ENCODE measurements at regions not wholly inside any gene's neighbourhood (a gene's known extent, or its start where the extent isn't known, plus 50 kb on each side); places are given as distances from the start of the nearest gene placed in this dataset.

DNA sequence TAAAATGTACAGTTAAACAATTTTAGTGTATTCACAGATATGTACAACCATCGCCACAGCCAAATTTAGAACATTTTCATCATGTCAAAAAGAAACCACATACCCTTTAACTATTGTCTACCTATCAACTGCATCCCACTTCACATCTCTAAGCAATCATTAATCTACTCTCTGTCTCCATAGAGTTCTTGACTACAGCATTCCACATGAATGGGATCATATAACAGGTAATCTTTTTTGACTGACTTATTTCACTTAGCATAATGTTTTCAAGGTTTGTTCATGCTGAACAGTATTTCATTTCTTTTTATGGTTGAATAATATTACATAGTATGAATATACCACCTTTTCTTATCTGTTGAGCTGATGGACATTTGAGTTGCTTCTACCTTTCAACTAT, 281.4 kb upstream of the EDA2R start:
- CTCF ChIA-PET = no interaction called here

DNA sequence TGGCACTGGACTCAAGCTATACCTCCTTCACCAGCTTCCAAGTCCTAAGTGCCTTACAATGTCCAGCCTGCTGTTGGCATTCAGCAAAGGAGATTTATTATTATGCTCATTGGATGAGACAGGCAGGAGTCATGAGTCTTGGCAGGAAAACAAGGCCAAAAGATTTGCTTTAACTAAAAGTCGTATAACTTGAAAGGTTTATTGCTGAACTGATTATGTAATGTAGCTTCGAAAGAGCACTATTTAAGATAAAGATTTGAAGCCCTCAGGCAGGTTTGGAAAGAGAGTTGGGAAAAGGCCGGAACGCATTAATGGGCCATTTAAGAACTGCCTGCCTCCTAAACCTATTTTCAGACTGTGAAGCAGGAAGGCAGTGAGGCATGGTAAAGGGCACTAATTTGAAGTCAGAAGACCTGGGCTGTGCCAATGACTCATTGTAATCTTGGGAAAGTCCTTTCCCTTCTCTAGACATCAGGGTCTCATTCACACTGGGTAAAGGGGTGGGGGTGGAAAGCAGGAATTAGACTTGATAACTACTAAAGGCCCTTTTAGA, 280.5 kb upstream of the EDA2R start:
- intact Hi-C loops (cut with micrococcal nuclease) = no loop called here
- CTCF ChIA-PET = interaction anchor here (0.6 kb wide), 1 partner anchor 777 kb away, joined by 3 read pairs; no protein-coding TSS in a partner anchor
- H3K36me3 Mint-ChIP-seq (ENCODE audit: insufficient read depth, unreplicated experiment) = no peaks in the 10 kb centered on the region
- H3K27me3 Mint-ChIP-seq (ENCODE audit: insufficient read depth, unreplicated experiment) = no peaks in the 10 kb centered on the region
- H3K27ac Mint-ChIP-seq (ENCODE audit: low read depth, unreplicated experiment) = no peak overlapping the region
- peaks cover 43% of the 10 kb centered on the region for H3K9me3 Mint-ChIP-seq (ENCODE audit: unreplicated experiment)
- no peak overlapping the region for H3K4me3 Mint-ChIP-seq (ENCODE audit: unreplicated experiment)
- TF ChIP-seq, protein P1, sequence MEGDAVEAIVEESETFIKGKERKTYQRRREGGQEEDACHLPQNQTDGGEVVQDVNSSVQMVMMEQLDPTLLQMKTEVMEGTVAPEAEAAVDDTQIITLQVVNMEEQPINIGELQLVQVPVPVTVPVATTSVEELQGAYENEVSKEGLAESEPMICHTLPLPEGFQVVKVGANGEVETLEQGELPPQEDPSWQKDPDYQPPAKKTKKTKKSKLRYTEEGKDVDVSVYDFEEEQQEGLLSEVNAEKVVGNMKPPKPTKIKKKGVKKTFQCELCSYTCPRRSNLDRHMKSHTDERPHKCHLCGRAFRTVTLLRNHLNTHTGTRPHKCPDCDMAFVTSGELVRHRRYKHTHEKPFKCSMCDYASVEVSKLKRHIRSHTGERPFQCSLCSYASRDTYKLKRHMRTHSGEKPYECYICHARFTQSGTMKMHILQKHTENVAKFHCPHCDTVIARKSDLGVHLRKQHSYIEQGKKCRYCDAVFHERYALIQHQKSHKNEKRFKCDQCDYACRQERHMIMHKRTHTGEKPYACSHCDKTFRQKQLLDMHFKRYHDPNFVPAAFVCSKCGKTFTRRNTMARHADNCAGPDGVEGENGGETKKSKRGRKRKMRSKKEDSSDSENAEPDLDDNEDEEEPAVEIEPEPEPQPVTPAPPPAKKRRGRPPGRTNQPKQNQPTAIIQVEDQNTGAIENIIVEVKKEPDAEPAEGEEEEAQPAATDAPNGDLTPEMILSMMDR (IDR thresholded peaks at IDR 0.05; ENCODE audit: unreplicated experiment) = no peak
- POLR2A ChIA-PET = no interaction called here
- no peaks in the 10 kb centered on the region for H3K4me1 Mint-ChIP-seq (ENCODE audit: insufficient read depth, unreplicated experiment)
- no TSS peak for BruUV-seq (replicated peaks)
- no peak for DNase-seq (ENCODE audit: unreplicated experiment)

More for the DNA sequence above, 281.4 kb upstream of the EDA2R start:
- peaks cover 36% of the 10 kb centered on the region for H3K9me3 Mint-ChIP-seq (ENCODE audit: unreplicated experiment)
- POLR2A ChIA-PET = no interaction called here
- intact Hi-C loops (cut with micrococcal nuclease) = no loop called here
- H3K27me3 Mint-ChIP-seq (ENCODE audit: insufficient read depth, unreplicated experiment) = no peaks in the 10 kb centered on the region
- H3K4me3 Mint-ChIP-seq (ENCODE audit: unreplicated experiment) = no peak overlapping the region
- H3K27ac Mint-ChIP-seq (ENCODE audit: low read depth, unreplicated experiment) = no peak overlapping the region
- TF ChIP-seq, protein P1 (IDR thresholded peaks at IDR 0.05; ENCODE audit: unreplicated experiment) = no peak
- no peak for DNase-seq (ENCODE audit: unreplicated experiment)
- H3K4me1 Mint-ChIP-seq (ENCODE audit: insufficient read depth, unreplicated experiment) = no peaks in the 10 kb centered on the region
- no TSS peak for BruUV-seq (replicated peaks)
- no peaks in the 10 kb centered on the region for H3K36me3 Mint-ChIP-seq (ENCODE audit: insufficient read depth, unreplicated experiment)

- no peak overlapping the region for H3K27ac Mint-ChIP-seq (ENCODE audit: low read depth, unreplicated experiment)
- no peaks in the 10 kb centered on the region for H3K27me3 Mint-ChIP-seq (ENCODE audit: insufficient read depth, unreplicated experiment)
- H3K9me3 Mint-ChIP-seq (ENCODE audit: unreplicated experiment) = peaks cover 39% of the 10 kb centered on the region
- no peak for DNase-seq (ENCODE audit: unreplicated experiment)
- ChIA-PET POLR2A (no interaction called here), CTCF (no interaction called here)
- intact Hi-C loops (cut with micrococcal nuclease) = no loop called here
- no peak overlapping the region for H3K4me3 Mint-ChIP-seq (ENCODE audit: unreplicated experiment)
- H3K36me3 Mint-ChIP-seq (ENCODE audit: insufficient read depth, unreplicated experiment) = no peaks in the 10 kb centered on the region
- BruUV-seq (replicated peaks) = no TSS peak
- H3K4me1 Mint-ChIP-seq (ENCODE audit: insufficient read depth, unreplicated experiment) = no peaks in the 10 kb centered on the region
- TF ChIP-seq, protein P1 (IDR thresholded peaks at IDR 0.05; ENCODE audit: unreplicated experiment) = no peak
Measured at GRCh38 chrX:66918511-66918910, 279.6 kb upstream of the EDA2R start.

DNA sequence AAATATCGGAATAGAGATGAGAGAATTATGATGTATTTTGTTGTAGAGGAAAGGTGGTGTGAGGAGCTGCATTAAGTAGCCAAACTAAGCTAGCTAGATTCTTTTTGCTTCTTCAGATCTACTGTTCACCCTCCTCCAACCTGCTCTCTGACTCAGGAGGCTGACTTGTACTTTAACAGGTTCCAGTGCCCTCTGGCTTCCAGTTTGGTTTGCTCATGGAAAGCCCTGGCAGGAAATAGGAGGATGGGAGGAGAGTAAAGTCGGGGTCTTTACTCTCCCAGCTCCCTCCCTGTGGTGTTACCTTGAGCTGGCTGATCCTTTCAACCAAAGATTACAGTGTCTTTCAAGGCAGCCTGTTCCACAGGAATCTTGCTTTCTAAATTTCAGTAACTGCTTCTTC, 277.0 kb upstream of the EDA2R start:
- Mint-ChIP-seq H3K36me3 (ENCODE audit: insufficient read depth, unreplicated experiment) (no peaks in the 10 kb centered on the region), H3K4me1 (ENCODE audit: insufficient read depth, unreplicated experiment) (no peaks in the 10 kb centered on the region), H3K27ac (ENCODE audit: low read depth, unreplicated experiment) (no peak overlapping the region), H3K4me3 (ENCODE audit: unreplicated experiment) (no peak overlapping the region), H3K27me3 (ENCODE audit: insufficient read depth, unreplicated experiment) (no peaks in the 10 kb centered on the region), H3K9me3 (ENCODE audit: unreplicated experiment) (peaks cover 50% of the 10 kb centered on the region)
- BruUV-seq (replicated peaks) = no TSS peak
- TF ChIP-seq, protein P1 (IDR thresholded peaks at IDR 0.05; ENCODE audit: unreplicated experiment) = no peak
- ChIA-PET POLR2A (no interaction called here), CTCF (no interaction called here)
- DNase-seq (ENCODE audit: unreplicated experiment) = no peak
- intact Hi-C loops (cut with micrococcal nuclease) = no loop called here
